Panc1 (cell line): ENCODE measurements at regions not wholly inside any gene's neighbourhood (a gene's known extent, or its start where the extent isn't known, plus 50 kb on each side); places are given as distances from the start of the nearest gene placed in this dataset.

Experiments used
- ATAC-seq: fragments of 200-7000 bp; cut with Tn5 transposase; 2 replicates; pipeline ENCODE4 v1.9.1; 2020; ENCODE audit warnings: mild to moderate bottlenecking, moderate library complexity
- BruUV-seq: library from RNA; stranded (reverse); fragments of 400-500 nt; replicated peaks from 2 replicates; lab custom pipeline; 2021; lab: Mats Ljungman, UMichigan
- CTCF ChIA-PET: fragments of 300-600 bp; sonication (Branson Sonifier 250); formaldehyde crosslinking; loops from one replicate; lab custom pipeline; 2022; ENCODE audit warnings: antibody characterized with exemption; lab: Charles Lee
- POLR2A ChIA-PET: fragments of 300-600 bp; sonication (Branson Sonifier 250); formaldehyde crosslinking; loops from one replicate; lab custom pipeline; 2022; ENCODE audit warnings: antibody characterized with exemption; lab: Charles Lee
- DNase-seq: peaks from one replicate; pipeline ENCODE4 v3.0.0-alpha.2; 2010; ENCODE audit warnings: low read depth, low spot score
- H3K27ac ChIP-seq: 2 replicates; pipeline ENCODE4 v1.5.1; 2011; ENCODE audit warnings: mild to moderate bottlenecking, low read length, inconsistent platforms
- H3K27me3 ChIP-seq: fragments of 200-500 bp; sonication (Bioruptor generic); 2 replicates; pipeline ENCODE4 v1.6.0; 2014; ENCODE audit warnings: low read length, inconsistent platforms; ENCODE audit not compliant: control insufficient read depth, insufficient read depth
- H3K36me3 ChIP-seq: fragments of 200-500 bp; sonication (Bioruptor generic); 2 replicates; pipeline ENCODE4 v1.5.1; 2014; ENCODE audit warnings: inconsistent platforms, mild to moderate bottlenecking, low read length, moderate library complexity; ENCODE audit not compliant: control insufficient read depth, insufficient read depth
- H3K4me1 ChIP-seq: 2 replicates; pipeline ENCODE4 v1.5.1; 2011; ENCODE audit warnings: inconsistent platforms, mild to moderate bottlenecking, low read length, moderate library complexity; ENCODE audit not compliant: control insufficient read depth, insufficient read depth
- H3K4me3 ChIP-seq, 2 experiments: 2 replicates each; pipeline ENCODE4 v1.5.1; 2011 to 2012; ENCODE audit warnings: low read depth in 2 of 2, low read length in 2 of 2, mild to moderate bottlenecking in 2 of 2, inconsistent platforms in 1 of 2, moderate library complexity in 1 of 2
- H3K9me3 ChIP-seq: fragments of 200-500 bp; sonication (Bioruptor generic); 2 replicates; pipeline ENCODE4 v1.5.1; 2014; ENCODE audit warnings: low read depth, mild to moderate bottlenecking, inconsistent platforms, low read length, moderate library complexity; ENCODE audit not compliant: control insufficient read depth, insufficient read depth
- CTCF ChIP-seq: fragments of 450-650 bp; IDR thresholded peaks from 2 replicates; pipeline ENCODE4 v1.5.1; 2017; ENCODE audit warnings: mild to moderate bottlenecking
- POLR2AphosphoS5 ChIP-seq: IDR thresholded peaks from 2 replicates; pipeline ENCODE4 v1.6.1; 2012; ENCODE audit warnings: mild to moderate bottlenecking, low read depth, low read length, moderate library complexity
- REST ChIP-seq, 2 experiments: IDR thresholded peaks; 2 replicates each; pipeline ENCODE4 v1.6.1; 2011 to 2012; ENCODE audit warnings: low read depth in 2 of 2, control low read depth in 1 of 2, low read length in 1 of 2, mild to moderate bottlenecking in 1 of 2, moderate library complexity in 1 of 2; ENCODE audit not compliant: insufficient read depth in 1 of 2
- SIN3A ChIP-seq: IDR thresholded peaks from 2 replicates; pipeline ENCODE4 v1.6.1; 2012; ENCODE audit warnings: low read depth, mild to moderate bottlenecking, low read length, moderate library complexity, borderline replicate concordance; ENCODE audit not compliant: insufficient read depth
- TCF7L2 ChIP-seq: IDR thresholded peaks from 2 replicates; pipeline ENCODE4 v1.6.1; 2011; ENCODE audit warnings: mild to moderate bottlenecking, low read depth, low read length, inconsistent platforms
- in situ Hi-C: cut with HindIII; loops from 2 replicates; pipeline ENCODE4 v1.10.0; 2016; ENCODE audit warnings: low sequenced_read_pairs, low pct_unique_long_range_greater_than_20kb
- intact Hi-C: fragments of 100-400 bp; cut with micrococcal nuclease; formaldehyde crosslinking; loops from one replicate; pipeline ENCODE4 v1.10.0; 2022; ENCODE audit not compliant: unreplicated experiment

DNA sequence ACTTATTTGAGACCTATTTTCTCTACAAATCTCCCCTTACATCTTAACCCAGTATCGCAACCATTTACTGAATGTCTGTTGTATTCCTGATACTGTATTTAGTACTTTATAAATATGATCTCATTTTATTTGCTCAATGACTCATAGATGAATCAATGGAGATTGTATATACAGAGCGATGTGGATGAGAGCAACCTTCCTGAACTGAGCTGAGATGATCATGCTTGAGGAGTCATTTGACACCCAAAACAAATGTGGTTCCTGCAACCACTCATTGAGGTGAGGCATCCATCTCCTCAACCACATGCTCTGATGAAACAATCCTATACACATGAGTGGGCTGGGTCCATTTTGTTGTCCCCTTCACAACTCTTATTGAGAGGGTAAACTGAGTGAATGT, 250.0 kb downstream of the CDC14C start:
- Histone ChIP-seq H3K9me3 (no peaks in the 10 kb centered on the region), H3K27ac (no peak overlapping the region), H3K4me1 (no peaks in the 10 kb centered on the region), H3K4me3 (no peak overlapping the region), H3K27me3 (no peaks in the 10 kb centered on the region), H3K36me3 (no peaks in the 10 kb centered on the region)
- ATAC-seq (no peak), DNase-seq (peak; percentile 20)
- TF ChIP-seq SIN3A (no peak), TCF7L2 (no peak), REST (IDR thresholded peaks at IDR 0.05; ENCODE audit: insufficient read depth in 1 of 2, low read depth in 2 of 2, low read length in 1 of 2) (no peak), POLR2AphosphoS5 (no peak), CTCF (no peak)
- BruUV-seq: no TSS peak
- ChIA-PET POLR2A (no interaction called here), CTCF (no interaction called here)
- in situ Hi-C loops (no loop called here), intact Hi-C loops (no loop called here)

DNA sequence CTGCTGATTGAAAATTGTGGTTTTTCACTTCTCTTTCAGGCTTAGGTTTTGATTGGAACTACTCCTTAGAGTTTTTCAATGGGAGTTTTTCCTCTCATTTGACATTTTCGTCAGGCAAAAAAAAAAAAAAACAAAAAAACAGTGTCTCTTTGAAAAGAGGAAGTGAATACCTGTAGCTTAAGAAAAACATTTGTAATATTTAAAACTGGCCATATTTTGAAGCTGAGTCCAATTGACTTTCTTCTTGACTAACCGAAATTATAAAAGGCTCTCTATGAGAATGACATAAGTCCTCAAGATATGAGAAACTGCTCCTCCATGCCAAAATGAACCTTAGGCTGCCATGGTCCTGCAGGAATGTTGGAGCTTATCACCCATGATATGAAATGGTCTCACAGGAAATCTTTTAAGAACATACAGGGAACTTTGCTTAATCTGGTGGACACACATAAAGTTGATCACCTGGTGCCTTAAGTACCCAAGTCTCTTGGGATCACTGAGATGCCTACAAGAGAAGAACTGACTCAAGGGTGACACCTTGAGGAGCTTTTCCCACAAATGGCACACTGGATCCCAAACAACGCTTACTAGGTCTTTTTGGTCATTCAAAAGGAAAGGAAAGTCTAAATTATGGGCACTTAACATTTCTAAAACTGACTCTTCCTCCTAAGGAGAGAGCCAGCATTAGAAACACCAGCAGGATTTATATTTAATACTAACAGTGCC, 263.4 kb downstream of the CDC14C start:
- Histone ChIP-seq H3K36me3 (no peaks in the 10 kb centered on the region), H3K4me3 (no peak overlapping the region), H3K9me3 (no peaks in the 10 kb centered on the region), H3K4me1 (no peaks in the 10 kb centered on the region), H3K27ac (no peak overlapping the region), H3K27me3 (no peaks in the 10 kb centered on the region)
- no peak for TF ChIP-seq REST (IDR thresholded peaks at IDR 0.05; ENCODE audit: insufficient read depth in 1 of 2, low read depth in 2 of 2, low read length in 1 of 2)
- no peak for TF ChIP-seq POLR2AphosphoS5
- peak; percentile 24 for TF ChIP-seq CTCF
- no peak for TF ChIP-seq SIN3A
- TF ChIP-seq TCF7L2: no peak
- ATAC-seq (no peak), DNase-seq (no peak)
- CTCF ChIA-PET: no interaction called here
- BruUV-seq: no TSS peak
- POLR2A ChIA-PET: interaction anchor here (0.7 kb wide), 1 partner anchor 502 kb away, joined by 4 read pairs; no protein-coding TSS in a partner anchor
- intact Hi-C loops (no loop called here), in situ Hi-C loops (no loop called here)
